ENCODE measurements at regions not wholly inside any gene's neighbourhood (a gene's known extent, or its start where the extent isn't known, plus 50 kb on each side); places are given as distances from the start of the nearest gene placed in this dataset.
"Not testable (repeated sequence)": the region's sequence is repeated elsewhere in the genome, so short reads cannot be mapped to it uniquely, and the experiment has no call there.

DNA sequence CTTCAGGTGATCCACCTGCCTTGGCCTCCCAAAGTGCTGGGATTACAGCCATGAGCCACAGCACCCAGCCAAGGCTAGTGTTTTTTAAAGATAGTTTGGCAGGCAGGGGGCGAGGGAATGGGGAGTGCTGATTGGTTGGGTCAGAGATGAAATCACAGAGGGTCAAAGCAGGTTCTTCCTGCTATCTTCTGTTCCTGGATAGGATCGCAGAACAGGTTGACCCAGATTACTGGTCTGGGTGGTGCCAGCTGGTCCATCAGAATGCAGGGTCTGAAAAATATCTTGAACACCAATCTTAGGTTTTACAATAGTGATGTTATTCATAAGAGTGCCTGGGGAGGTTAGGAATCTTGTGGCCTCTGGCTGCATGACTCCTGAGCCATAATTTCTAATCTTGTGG lies 272.2 kb downstream of the CD83 start:
- DNase-seq: not testable (repeated sequence)

DNA sequence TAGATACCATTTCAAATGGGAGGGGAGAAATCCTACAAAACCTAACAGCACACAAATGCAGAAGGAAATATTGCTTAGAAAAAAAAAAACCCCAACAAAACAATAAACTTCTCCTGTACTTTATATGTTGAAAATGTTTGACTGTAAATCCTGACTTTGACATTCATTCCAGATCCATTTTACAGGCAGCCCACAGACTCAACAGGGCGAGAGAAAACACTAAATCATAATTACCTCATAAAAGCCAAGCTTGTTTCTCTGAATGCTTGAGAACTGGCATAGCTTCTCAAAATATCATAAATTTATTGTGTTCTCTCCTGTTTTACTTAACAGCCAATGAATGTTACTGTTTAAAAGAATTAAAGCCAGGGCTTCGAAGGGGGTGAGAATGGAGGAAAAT lies 273.2 kb downstream of the CD83 start:
- no peak for DNase-seq

DNA sequence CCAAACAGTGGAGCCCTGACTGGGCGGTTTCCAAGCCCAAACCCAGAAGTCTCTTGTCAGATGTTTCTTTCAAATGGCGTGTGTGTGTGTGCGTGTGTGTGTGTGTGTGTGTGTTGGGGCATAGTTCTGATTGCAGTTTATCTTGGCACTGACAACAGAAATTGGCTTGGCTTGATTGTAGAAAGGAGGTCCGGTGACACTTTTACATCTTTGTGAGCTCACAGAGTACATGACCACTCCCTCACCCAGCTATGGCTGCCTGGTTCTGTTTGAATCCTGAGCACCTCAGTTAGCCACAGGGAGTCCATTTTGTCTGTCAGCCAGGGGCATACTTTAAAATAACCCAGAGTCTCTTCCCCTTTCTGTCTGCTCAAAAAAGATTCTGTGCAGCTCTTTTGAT lies 276.3 kb downstream of the CD83 start:
- no peak for DNase-seq

DNA sequence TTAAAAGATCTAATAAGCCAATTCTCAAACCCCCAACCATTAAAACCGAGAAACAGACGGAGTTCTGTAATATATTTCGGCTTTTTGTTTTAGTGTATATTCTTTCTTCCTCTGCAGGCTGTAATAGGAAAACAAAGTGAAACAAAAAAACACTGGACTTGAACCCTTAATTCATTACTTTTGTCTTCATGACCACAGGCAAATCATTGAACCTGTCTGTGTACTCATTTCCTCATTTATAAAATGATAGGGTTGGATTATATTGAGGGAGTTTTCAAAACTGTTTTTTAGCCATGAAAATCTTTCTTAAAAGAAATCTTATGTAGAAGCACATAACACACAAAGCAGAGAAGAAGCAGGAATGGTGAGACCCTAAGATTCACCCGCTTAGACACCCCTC lies 278.8 kb downstream of the CD83 start:
- DNase-seq: no peak

DNA sequence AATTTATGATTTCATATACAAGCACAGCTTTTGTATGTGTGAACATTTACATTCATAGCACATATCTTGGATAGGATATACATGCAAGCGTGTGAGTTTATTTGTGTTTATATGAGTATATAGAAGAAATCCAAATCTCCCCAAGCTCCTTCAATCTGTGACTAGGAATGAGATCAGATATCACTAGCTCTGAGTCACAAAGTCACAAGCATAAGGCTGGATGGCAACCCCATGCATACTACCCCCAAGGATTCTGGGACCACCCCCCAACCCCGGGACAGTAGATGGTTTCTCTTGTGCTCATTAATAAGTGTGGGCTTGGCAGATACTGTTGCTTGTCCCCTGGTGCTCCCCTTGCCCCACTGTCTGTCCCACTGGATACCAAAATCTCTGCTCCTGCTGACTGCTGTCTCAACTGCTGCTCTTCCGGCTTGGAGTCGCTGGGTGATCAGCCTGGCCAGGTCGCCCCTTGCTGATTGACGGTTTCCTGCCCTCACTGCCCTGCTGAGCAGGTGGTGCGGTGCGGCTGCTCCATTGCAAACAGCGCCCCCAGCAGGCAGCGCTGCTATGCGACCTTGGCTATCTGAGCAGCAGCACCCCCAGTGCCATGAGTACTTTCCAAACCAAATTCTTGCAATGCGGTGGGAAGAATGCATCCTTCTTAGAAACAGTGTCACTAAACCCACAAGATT lies 279.4 kb downstream of the CD83 start:
- no peak for DNase-seq

DNA sequence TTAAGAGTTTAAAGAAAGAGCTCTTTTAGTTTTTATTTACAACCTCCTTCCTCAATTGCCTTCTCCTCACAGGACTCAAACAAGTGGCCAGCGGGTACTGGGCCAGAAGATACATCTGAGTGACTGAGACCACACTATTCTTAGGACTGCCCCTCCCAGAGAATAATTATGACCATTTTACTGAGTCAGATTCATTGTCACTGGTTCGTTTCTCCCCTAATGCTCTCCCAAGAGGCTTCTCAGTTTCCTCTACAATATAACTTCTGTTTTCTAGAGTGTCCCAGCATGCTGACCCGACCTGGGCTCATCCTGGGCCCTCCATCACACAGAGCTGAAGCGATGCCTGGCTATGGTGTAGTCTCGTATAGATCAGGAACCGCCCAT lies 279.9 kb downstream of the CD83 start:
- no peak for DNase-seq

DNA sequence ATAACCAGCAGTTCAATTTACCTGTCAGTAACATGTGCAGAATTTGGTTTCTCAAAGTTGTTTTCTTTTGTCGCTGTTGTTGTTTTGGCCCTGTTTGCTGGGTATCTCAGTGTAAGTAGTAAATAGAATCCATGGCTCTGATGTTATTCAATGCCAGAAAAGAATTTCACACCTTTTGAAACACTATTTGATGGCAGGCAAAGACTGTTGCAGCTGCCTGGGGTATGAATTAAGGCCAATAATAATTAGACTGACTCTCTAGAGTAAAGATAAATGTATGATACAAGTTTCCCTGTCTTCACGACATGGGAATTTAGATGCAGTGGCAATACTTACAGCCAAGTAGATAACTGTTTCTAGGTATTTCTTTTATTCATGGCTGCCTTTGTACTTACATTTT lies 281.4 kb downstream of the CD83 start:
- DNase-seq: no peak

DNA sequence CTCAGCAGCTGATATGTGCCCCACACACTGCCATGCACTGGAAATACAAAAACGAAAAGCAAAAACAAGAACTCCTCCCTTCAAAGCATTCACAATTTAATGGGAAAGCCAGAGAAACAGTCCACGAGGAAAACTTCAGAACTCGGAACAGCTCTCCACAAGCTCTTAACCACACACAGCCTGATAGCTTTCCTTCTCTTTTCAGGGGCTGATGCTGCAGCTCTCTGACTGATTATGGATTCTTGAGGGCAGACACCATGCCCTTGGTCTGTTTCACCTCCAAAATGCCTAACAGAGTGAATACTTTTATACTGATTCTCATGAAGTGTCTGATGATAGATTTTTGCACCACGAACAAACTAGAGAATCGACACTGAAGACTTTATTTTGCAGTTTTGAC lies 282.1 kb downstream of the CD83 start:
- no peak for DNase-seq

DNA sequence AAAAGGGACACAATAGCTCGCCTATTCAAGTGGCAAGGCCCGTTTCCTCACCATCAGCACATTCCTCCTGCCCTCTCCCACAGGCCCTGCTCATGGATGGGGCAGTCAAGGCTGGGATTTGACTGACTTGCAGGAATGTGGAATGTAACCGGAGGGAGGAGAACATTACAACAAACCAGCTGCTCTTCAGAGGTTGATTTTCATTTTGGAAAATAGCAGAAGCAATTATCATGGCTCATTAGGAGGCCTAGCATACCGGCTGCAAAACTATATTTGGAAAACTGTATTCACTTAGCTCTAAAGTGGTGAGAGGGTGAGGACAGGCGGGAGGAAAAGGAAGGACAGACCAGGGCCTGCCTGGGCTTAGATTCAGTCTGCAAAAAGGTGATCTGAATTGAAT lies 283.7 kb downstream of the CD83 start:
- DNase-seq: no peak

DNA sequence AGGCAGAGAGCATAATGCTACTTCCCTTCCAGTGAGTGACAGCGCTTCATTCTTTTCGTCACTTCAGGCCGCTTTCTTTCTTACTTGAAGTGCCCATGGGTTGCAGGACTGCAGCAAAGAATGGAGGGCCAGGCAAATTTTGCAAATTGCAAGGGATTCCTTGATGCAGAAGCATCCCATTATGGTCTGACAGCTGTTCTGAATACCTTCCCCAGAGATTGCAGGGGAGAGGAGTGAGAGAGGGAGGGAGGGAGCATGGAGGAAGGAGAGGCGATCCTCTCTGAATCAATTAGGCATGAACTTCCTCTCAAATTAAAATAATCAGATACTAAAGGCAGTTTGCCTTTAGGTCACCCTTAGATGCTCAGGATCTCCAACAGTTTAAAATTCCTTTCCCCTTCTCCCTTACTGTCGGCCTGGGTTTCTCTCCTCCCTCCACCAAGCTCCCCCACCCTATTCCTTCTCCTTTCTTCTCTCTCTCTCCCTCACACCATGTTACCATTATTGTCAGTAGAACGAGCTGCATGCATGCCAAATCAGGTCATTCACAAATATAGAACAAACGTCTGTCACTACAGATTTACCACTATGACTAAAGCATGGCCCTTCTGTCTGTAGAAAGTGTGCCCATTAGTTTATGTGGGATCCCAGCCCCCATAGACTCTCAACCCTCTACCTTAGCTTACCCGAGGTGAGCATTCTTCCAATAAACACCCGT lies 289.2 kb downstream of the CD83 start:
- no peak for DNase-seq

DNA sequence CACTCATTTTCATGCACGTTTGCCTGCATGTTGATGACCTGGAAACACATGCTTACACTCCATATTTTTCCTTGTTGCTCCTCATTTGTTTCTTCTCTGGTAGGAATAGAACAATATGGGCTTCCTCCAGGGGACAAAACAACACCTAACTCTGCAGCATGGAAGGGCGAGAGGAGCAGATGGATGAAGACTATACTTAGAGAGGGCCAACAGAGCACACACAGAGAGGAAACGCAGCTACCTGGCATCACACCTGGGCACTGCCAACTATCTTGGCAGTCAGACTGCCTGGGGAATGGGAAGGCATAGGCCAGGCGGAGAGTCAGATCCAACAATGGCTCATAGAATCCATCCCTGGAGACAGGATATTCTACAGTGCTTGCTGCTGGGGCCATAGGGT lies 290.9 kb downstream of the CD83 start:
- no peak for DNase-seq

DNA sequence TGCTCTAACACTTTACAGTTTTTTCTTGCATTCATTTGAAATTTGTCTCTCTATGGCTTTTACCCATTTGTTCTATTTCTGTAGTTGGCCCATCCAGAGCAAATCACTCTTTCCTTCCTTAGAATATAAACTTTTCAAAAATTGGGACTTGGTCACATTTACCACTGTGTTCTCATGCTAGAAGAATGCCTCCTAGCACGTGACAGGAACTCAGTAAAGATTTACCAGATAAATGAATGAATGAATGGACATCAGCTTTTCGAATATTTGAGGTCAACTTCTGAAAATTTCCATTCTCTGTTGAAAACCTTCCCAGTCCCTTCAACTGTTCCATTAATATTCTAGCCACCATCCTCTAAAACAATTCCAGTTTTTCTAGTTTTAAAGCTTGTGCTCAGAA lies 294.5 kb downstream of the CD83 start:
- no peak for DNase-seq

DNA sequence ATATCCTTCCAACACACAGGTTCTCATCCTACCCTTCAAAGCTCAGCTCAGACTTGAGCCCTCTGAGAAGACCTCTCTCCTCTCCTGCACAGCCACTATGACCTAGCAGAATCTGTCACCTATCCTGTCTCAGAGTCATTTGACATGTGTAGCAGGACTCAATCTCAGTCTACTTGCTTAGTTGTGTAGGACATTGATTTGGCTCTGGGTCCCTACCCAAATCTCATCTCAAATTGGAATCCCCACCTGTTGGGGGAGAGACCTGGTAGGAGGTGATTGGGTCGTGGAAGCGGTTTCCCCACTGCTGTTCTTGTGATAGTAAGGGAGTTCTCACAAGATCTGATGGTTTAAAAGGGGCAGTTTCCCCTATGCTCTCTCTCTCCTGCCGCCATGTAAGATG lies 297.9 kb downstream of the CD83 start:
- no peak for DNase-seq

DNA sequence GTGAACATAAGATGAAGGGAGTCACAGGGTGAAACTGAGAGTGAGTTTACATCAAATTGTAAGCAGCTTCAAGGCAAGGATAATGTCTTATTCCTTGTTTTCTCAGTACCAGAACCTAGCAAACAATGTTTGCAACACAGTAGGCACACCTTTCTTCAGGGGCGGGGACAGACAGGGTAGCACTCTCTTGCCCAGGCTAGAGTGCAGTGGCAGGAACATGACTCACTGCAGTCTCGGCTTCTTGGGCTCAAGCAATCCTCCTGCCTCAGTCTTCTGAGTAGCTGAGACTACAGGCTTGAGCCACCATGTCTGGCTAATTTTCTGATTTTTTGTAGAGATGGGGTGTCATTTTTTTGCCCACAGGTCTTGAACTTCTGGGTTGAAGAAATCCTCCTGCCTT lies 299.8 kb downstream of the CD83 start:
- no peak for DNase-seq

DNA sequence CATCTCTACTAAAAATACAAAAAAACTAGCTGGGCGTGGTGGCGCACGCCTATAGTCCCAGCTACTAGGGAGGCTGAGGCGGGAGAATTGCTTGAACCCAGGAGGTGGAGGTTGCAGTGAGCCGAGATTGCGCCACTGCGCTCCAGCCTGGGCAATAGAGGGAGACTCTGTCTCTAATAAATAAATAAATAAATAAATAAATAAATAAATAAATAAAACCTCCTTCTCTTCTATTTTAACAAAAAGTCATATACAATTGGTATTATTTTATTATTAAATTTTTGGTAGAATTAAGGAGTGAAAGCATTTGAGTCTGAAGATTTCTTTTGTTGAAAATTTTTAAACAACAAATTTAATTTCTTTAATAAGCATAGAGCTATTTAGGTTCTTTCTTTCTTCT lies 301.7 kb downstream of the CD83 start:
- not testable (repeated sequence) for DNase-seq

DNA sequence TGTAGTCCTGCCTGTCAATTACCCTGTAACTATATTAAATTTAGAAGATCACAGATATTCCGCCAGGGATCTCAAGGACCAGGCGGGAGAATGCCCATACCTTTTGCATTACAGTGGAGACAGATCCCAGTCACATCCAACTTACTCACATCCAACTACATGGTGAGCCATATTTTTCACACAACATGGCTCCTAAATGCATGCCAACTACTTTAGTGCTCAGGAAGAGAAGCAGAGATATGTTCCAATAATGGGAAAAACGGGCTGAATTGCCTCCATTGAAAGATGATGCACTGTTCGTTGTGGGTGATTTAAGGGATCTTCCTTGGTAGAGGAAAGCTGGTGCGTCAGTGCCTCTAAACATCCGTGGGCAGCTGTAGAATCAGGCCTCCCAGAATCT lies 304.5 kb downstream of the CD83 start:
- DNase-seq: no peak

DNA sequence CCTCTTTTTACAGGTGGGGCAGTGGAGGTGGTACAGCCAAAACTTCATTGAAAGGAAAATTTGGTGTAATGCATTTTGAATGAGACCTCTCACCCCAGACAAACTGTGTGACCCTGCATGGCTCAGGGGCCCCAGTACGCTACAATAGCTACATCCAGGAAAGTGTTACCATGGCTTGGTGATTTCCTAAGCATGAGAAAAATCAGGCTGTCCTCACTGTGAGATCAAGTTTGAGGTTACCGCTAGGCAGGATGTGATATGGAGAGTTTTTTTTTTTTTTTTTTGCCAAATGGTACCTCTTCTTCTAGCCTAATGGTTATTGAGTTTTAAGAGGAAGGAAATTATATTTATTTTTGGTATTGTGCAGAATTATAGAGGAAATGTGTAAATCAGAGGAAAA lies 305.3 kb downstream of the CD83 start:
- no peak for DNase-seq

DNA sequence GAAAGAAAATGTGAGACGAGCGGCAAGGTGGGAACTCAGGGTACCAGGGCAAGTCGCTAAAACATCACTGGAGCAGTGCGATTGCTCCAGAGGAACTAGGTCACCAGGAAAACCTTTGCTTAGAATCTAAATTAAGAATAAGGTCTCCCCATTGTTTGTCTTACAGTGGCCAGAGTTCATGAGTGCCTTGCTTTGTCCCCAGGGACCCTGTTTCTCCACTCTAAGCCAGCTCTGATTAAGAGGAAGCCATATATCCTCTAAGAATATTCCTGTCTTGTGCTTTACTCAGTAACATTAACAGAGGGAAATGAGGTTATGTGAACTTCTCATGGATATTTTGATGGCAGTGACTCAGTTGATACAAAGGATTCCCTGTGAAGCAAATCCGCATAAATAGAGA lies 305.8 kb downstream of the CD83 start:
- no peak for DNase-seq

DNA sequence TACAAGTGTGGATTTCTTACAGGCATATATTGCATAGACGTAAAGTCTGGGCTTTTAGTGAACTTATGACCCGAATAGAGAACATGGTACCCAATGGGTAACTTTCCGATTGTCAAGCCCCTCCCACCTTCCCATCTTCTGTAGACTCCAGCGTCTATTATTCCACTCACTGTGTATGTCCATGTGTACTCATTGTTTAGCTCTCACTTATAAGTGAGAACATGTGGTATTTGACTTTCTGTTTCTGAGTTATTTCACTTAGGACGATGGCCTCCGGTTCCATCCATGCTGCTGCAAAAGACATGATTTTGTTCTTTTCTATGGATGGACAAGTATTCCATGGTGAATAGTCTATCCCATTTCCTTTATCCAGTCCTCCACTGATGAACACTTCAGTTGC lies 306.4 kb downstream of the CD83 start:
- no peak for DNase-seq

DNA sequence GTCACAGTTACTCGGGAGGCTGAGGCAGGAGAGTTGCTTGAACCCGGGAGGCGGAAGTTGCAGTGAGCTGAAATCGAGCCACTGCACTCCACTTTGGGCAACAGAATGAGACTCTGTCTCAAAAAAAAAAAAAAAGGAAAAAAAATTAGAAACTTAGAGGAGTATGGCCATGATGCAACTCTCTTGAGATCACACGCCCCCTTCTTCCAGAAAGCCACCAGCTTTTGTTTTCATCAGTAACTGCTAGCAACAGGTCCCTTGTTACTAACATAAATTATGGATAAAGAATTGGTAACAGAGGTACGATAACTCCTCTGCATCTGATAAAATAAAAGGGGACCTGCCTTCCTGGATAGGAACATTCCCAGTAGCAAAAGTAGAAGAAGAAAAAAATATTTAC lies 308.2 kb downstream of the CD83 start:
- DNase-seq: no peak

DNA sequence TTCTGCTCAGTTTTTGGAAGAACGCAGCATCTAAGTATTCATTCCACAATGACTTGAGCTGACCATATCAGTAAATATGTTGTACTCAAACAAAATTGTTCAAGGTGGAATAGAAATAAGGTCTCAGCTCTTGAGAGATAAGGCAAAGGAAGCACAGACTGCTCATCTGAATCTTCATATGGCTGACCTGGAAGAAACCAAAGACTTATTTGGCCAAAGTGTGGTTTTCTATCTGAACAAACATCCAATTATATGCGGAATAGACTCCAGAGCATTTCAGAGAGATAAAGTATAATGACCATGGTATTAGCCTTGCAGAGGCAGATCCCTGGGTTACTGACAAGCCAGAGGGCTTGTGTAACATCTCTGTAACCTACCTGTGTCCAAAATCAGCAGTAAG lies 308.7 kb downstream of the CD83 start:
- DNase-seq: no peak

DNA sequence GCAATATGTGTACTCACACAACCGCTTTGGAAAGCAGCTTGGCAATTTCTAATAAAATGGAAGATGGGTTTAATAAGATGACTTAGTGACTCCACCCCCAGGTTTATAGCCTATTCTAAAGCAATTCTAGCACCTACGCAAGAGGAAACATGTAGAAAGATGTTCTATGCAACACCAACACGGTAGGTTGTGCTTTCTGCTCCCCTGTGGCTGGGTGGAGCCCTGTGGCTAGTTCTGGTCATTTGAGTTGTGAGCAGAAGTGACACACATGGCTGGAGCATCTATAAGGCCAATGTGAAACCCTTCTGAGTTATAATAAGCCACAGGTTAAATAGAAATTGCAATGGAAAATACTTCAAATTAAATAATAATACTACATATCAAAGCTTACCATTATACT lies 310.7 kb downstream of the CD83 start:
- no peak for DNase-seq

DNA sequence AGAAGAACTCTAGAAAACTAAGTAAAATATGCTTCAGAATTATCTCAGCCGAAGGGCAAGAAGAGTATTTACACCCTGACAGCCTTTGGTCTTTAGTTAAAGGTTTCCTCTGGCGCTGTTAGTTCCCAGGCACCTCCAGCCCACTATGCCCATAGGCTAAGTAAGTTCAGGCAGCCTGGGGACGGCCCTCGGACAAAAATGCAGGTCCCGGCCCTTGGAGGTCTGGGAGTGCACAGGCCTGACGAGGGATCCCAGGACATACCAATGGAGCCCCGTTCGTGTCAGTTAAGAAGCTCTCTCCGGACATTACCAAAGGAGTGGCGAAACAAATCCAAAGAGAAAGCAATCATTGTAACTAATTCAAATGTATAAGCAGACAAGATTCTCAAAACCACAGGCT lies 311.8 kb downstream of the CD83 start:
- DNase-seq: no peak

DNA sequence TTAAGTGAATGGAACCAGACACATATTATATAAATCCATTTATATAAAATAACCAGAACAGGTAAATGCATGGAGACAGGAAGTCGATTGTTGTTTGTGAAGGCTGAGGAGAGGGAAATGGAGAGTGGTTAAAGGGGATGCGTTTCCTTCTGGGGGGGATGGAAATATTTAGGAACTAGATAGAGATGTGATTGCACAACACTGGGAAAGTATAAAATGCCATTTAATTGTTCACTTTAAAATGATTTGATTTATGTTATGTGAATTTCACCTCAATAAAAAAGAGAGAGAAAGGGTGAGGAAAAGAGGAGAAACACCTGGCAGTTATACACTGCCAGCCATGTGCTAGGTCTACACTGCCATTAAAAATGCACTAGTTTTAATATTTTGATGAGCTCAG lies 312.6 kb downstream of the CD83 start:
- DNase-seq: no peak

All from right lung (tissue), 2 donors.